Right ventricle myocardium inferior (tissue), 1 donor: ENCODE measurements at regions not wholly inside any gene's neighbourhood (a gene's known extent, or its start where the extent isn't known, plus 50 kb on each side); places are given as distances from the start of the nearest gene placed in this dataset.
A peak's percentile ranks its signal among the peaks of the same experiment; 100 is the strongest.
"Not testable (repeated sequence)": the region's sequence is repeated elsewhere in the genome, so short reads cannot be mapped to it uniquely, and the experiment has no call there.

ENCODE experiments used
- ATAC-seq: fragments of 200-7000 bp; cut with Tn5 transposase; one replicate; pipeline ENCODE4 v1.9.1; 2020; ENCODE audit warnings: mild to moderate bottlenecking, moderate library complexity
- DNase-seq: peaks from one replicate; pipeline ENCODE4 v3.0.0; 2021; ENCODE audit errors: missing footprints
- intact Hi-C: fragments of 100-400 bp; cut with DNase I; formaldehyde crosslinking; loops from one replicate; pipeline ENCODE4 v1.11.0; 2022
- donor health status: DM: no; HTN: yes; CAD: no; lungs with severe emphysema.

DNA sequence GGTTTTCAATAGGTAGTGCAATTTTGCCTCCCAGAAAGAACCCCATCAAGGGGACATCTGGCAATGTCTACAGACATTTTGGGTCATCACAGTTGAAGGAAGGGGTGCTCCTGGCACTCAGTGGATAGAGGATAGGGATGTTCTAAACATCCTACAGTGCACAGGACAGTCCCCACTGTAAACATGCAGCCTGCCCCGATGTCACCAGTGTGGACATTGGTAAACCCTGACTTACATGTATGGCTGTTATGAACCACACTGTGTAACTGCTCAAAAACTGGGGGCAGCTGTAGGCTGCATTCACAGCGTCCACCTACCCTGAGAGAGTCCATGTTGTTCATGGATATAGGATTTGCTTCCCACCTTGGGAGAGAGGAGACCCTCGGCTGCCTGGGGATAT lies 79.3 kb upstream of the FOXQ1 start:
- no peak for ATAC-seq
- intact Hi-C loops = no loop called here
- DNase-seq = no peak

DNA sequence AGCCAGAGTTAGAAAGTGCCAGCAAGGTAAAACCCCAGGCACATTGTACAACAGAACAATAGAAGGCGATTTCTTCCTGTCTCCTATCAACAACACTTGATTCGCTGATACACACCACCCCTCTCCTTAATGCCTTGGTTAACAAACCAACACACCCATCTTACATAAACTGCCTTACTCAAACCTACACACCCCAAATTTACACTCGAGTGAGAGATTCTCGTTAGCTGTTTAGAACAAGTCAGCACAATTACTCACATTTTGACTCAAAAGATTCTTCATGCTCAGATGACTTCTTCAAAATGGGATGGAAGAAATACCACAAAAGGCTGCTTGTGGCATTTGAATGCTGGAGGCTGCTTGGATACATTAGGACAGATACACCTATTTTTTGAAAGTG lies 80.0 kb upstream of the FOXQ1 start:
- no peak for ATAC-seq
- intact Hi-C loops = no loop called here
- DNase-seq = no peak

DNA sequence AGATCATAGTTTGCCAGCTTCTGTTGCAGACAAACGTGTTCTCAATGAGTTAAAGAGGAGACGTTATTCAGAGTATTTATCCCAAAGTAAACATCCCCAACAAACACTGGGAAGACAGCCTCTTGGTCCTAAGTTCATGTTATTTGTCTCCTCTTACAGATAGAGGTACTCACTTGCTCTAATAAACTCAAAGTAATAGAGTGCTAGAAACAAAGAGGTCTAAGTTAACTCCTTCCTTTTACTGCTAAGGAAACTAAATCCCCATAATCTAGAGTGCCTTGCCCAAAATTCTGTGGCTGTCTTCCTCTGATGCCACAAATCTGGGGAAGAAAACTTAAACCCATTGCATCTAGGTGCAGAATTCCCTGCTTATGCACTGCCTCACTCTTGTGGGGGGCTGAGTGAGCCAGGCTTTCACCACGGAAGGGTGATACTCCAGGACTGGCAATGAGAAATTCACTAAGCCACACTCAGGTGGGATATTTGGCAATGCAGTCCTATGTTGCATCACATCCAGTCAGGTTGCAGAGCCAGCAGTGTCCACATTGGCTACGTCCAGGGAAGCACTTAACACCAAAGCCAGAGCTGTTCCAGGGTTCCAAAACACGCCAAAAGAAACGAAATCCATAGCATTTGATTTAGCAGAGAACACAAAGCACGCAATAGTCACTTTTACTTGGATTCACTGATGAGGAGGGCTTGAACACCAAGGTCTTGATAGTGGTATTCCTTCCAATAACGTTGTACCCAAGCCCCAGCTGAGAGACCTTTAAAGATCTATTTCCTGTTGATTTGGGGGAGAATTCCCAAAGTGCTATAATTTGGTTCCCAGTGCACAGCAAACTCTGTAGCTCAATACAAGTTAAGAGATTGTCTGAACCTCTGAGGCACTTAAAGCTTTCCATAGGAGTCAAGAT lies 81.0 kb upstream of the FOXQ1 start:
- ATAC-seq (no peak), DNase-seq (no peak)
- intact Hi-C loops = no loop called here

DNA sequence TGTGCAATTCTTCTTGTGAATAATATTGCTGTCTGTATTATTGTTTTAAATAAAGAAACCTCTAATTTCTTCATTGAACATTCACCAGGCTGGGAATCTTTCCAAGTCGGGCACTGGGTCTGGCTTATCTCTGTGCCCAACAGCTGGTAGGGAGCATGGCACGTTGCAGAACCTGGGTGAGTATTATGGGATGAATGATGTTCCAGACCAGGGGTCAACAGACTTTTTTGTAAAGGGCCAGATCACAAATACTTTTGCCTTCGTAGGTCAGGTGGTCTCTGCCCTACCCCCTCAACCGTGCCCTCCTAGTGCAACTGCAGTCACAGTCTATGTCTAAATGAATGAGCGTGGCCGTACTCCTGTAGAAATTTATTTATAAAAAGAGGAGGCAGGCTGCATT lies 81.6 kb upstream of the FOXQ1 start:
- intact Hi-C loops = no loop called here

DNA sequence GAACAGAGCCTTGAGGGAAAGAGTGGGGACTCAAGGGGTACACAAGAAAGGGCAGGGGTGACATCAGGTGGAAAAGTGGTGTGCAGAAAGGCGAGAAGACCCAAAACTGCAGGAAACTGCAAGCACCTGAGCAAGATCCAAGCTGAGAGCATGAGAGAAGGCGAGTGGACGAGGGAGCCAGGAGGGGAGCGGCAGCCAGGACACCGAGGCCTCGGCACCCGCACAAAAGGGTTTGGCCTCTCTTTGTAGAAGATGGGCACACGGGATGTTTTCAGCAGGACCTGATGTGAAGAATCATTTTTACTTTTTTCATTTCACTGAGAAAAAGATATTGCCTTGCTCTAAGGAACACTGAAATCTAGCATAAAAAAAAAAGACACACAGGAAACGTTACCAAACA lies 82.1 kb upstream of the FOXQ1 start:
- no peak for ATAC-seq
- no peak for DNase-seq
- intact Hi-C loops = no loop called here

More for the DNA sequence above, 81.6 kb upstream of the FOXQ1 start:
- DNase-seq = no peak
- ATAC-seq = no peak

DNA sequence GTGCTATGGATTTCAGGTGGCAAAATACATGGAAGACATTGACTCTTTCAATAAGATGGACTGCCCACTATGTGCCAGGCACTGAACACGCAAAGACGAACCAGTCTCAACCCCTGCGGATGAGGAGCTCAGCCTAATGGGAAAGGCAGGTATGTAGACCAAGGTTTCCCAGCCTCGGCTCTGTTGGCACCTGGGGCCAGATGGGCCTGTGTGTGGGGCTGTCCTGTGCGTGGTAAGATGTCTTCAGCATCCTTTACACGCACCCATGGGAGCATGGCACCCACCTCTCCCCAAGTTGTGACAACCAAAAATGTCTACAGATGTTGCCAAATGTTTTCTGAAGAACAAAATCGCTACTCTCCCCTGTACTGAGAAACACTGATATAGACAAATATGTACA lies 82.6 kb upstream of the FOXQ1 start:
- DNase-seq (no peak), ATAC-seq (no peak)
- intact Hi-C loops = no loop called here

DNA sequence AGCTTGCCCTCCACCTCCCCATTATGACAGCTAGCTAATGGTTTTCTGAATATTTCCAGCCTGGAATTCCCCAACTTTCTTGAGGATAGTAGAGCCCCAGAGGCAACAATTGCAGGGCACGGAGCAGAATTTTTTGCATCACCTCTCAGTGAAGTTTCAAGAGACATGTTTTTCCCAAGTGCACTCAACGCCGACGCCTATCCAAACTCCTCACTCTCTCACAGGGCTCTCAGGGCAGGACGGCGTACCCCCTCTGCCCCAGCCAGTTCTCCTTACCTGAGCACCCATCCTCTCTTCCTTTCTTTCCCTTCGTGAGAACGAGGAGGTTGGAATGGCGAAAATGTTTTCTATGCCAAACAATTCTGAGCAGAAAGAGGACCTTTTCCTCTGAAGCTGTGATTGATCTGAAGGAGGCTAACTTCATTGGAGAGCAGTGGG lies 83.1 kb upstream of the FOXQ1 start:
- intact Hi-C loops = no loop called here
- no peak for ATAC-seq

DNA sequence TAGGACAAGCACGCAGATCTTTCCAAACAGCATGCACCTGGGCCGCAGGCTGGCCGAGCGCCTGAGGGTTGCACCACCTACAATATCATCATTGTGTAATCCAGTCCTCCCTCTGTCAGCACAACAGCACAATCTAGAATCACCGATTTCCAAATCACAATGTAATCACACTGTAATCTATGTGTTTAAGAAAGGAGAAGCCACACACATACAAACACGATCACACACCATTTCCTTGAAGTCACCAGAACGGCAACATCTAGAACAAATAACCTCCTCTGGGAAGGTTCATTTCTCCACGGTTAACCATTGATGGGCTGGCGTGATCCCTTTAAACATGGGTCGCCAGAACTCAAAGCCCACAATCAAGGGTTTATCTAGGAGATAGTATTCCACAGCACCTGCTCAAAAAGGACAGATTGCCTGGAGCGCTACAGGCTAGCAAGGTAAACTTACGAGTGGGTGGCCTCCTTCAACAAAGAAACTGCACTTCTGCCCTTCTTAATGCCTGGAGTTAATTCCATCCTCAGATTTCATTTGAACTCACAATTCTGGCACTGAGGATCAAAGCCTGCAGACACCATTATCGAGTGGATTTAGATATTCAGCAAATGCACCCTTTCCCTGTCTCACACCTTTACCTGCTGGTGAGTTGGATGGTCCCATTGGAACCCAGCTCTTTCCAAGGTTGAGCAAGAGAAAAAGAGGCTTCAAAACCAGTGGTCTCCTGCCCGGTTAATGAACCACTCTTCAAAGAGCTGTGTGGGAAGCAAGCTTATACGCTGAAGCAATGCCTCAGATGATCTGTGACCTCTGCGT lies 83.8 kb upstream of the FOXQ1 start:
- no peak for ATAC-seq
- intact Hi-C loops = no loop called here
- no peak for DNase-seq

More for the DNA sequence above, 83.1 kb upstream of the FOXQ1 start:
- no peak for DNase-seq

DNA sequence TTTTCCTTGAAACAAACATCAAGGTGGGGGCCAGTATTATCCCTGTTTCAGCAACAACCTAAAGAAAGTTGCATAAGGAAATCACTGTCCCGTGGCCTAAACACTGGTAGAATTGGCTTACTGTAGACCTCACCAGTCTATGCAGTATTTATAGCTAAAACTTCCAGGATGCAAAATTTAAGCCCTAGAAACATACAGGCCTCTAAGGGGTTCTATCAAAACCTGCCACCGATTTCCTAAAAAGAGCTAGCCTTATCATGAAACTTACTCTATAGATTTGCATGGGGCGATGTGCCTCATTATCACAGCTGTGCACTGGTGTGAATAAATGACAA lies 84.3 kb upstream of the FOXQ1 start:
- intact Hi-C loops = no loop called here
- ATAC-seq (no peak), DNase-seq (no peak)

DNA sequence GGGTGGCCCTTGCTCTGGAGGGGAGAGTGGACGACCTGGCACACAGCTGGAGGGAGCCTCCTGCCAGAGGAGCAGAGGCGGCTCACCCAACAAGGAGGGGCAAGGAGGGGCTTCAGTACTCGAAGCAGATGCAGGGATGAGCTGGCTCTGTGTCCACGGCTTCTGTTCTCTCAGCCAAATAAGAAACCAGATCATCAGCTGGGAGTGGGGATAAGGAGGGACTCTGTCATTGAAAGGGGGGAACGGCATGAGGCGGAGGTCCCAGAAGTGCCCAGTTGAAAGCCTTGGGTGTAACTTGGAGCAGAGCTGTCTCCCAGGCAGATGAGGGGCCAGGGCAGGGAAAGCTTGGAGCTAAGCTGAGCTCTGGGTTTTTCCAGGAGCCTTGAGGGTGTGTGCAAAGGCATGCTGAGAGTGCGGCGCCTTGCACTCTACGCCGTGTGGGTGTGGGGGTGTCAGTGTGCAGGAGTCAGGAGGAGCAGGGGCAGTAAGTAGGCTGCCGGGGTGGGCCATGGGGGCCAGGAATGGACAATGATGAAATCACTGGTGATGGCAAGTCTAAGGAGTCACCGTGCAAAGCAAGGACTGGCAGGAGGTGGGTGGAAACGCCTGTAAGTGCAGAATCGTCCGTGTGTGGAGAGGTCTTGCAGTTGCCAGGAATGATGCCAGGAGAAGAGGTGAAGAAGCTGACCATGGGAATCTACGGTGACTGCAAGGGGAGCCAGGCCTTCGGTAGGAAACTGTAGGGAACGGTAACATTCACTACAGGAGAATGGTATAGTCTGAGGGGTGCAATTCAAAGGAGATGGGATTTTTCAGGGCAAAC lies 85.4 kb upstream of the FOXQ1 start:
- no peak for DNase-seq
- ATAC-seq = no peak
- intact Hi-C loops = no loop called here

DNA sequence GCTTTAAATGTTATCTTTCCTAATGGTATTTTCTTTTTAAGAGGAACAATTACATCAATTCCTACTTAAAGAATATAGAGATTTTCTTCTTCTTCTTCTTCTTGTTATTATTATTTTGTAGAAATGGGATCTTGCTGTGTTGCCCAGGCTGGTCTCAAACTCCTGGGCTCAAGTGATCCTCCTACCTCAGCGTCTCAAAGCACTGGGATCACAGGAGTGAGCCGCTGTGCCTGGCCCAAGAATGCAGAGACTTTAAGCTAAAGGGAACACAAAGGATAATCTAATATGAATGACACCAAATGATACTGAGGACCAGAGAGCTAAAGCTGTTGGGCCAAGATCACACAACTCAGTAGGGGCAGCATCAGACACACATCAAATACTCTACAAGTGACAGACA lies 87.4 kb upstream of the FOXQ1 start:
- no peak for ATAC-seq
- intact Hi-C loops = no loop called here
- DNase-seq = no peak

DNA sequence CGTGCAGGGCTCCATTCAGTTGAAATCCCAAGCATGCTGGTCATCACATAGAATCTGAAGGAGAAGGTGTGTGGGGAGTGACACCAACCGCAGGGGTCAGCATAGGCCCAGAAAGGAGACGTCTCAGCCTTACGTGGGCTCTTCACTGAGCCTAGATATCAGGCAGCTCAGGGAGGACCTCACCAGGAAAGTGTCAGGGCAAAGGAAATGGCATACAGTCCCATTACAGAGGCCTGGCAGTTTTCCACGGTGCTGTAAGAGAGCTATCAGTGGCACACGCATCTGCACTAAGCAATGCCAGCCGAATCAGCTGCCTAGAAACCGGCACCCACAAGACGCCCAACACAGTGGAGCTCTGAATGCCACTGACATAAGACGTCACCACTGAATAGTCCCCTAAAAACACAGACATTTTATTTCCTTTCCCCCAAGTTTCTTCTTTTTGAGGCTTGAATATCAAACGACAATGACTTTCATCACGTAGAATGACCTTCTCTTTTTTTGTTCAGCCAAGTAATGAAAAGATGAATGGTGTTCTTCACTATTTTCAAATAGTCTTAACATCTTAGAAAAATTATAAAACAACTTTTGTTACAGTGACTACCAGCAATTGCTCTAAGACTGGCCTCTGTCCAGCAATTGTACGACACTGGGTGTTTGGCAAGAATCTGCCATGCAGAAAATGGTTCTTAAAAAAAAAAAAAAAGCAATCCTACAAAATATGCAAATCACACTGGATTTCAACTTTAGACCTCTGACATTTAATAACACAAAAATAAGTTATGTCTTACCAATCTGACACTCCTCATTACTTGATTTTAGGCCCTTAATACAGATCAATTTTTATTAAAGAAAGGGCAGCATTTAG lies 88.9 kb upstream of the FOXQ1 start:
- no peak for DNase-seq
- ATAC-seq = peak; percentile 89
- intact Hi-C loops = no loop called here

DNA sequence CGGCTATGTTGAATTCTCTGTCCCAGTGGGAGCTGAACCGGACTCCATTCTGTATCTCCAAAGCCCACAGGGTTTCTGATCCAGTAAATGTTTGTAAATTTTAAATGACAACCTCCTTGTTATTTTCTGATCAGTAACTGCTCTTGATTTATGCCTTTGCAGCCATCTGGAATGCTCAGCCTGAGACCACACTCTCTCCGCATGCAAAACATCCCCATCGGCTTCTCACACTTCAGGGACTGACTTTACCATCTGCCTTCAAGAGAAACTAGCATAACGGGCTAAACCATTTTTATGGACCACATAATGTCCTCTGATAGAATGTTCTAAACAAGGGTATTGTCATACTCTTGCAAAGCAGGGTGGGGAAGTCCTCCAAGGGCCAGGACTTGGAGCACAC lies 94.5 kb upstream of the FOXQ1 start:
- intact Hi-C loops = no loop called here
- DNase-seq (no peak), ATAC-seq (no peak)

DNA sequence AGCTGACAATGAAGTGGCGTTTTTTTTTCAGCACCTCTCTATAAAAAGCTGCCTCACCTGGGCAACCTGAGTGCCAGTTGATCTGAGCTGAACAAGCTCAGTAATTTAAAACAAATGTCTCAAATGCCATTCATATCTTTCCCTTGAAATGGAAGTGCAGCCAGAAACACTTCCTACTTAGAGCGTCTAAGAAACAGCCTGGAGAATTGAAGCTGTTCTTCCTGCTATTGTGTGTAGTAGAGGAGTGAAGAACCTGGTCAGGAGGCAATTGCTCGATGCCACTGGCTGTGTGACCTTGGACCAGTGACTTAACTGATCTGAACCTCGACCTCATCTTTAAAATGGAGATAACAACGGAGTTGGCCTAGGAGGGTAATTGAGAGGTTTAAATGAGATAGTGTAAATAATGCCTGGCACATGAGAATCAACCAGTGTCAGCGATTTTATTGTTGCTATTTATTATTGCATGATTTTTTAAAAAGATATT lies 95.4 kb upstream of the FOXQ1 start:
- intact Hi-C loops = no loop called here
- ATAC-seq (no peak), DNase-seq (no peak)

DNA sequence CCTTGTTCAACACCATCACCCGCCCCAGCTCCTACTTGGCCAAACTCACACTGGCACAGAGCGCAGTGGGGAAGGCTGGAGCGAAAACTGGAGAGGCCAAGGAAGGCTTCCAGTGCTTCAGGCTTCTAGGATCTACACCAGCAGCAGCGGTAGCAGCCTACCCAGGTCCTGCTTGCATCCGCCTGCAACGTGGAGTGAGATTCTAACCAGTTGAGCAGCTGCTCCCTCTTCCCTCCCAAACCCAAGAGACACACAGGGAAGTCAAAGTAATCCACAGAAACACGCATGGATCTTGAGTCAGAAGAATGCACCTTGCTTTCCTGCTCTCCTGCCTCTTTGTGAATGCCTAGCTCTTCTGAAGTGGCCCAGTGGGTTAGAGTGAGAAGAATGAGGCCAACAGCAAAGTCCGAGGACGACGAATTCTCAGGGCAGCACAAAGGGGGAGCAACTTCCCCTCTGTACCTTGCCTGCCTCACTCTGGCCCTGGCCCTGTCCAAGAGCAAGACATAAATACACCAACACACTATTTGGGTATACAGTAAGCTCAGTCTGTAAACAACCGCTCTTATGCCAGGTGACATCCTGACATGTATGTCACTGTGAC lies 95.9 kb upstream of the FOXQ1 start:
- DNase-seq (no peak), ATAC-seq (no peak)
- intact Hi-C loops = no loop called here

DNA sequence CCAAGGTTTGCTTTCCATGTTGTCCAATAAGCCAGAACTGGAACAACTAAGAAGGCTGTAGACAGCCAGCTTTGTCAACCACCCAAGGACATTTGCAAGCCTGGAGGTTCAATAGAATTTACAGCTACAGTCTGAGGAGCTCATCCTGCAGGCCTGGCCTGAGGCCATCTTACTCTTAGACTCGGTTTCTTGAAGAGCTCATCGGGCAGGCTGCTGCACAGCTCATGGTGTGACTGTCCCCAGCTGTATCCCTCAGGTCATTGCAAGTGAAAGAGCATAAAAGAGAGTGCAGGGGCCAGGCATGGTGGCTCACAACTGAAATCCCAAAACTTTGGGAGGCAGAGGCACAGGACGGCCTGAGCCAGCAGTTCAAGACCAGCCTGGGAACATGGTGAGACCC lies 96.9 kb upstream of the FOXQ1 start:
- no peak for ATAC-seq
- DNase-seq = no peak
- intact Hi-C loops = no loop called here

DNA sequence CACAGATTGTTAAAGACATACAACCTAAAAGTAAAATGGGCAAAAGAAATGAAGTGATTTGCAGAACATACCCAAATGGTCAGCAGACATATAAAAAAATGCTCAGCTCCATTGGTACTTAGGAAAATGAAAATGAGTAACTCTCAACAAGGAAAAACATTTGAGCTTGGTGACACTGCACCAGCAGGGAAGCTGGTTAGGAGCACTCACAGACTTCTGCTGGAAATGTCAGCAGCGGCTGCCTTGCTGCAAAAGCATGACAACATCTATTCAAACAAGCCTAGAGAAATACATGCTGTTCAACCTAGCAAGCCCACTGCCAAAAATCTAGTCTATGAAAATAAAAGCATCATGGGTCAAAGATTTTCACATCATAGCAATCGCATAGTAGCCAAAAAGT lies 99.0 kb upstream of the FOXQ1 start:
- DNase-seq = no peak
- intact Hi-C loops = no loop called here
- ATAC-seq = no peak

DNA sequence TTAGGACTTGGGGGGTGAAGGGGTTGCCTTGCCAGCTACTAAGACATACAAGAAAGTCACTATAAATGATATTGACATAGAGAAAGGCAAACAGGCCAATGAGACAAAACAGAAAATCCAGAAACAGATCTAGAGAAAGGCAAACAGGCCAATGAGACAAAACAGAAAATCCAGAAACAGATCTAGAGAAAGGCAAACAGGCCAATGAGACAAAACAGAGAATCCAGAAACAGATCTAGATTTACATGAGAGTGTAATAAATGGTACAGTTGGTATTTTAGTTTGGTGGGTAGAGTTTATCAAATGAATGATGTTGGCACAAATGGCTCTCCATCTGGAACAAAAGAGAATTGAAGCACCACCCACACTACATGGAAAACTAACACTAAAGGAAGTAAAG lies 99.8 kb upstream of the FOXQ1 start:
- intact Hi-C loops, ATAC-seq, DNase-seq: not testable (repeated sequence)
